K562 (cell line): ENCODE measurements at regions not wholly inside any gene's neighbourhood (a gene's known extent, or its start where the extent isn't known, plus 50 kb on each side); places are given as distances from the start of the nearest gene placed in this dataset.

Experiments
- ATAC-seq: fragments of 200-7000 bp; cut with Tn5 transposase; 3 replicates; pipeline ENCODE4 v1.9.1; 2020; ENCODE audit warnings: moderate library complexity
- BruUV-seq: library from RNA; stranded (reverse); fragments of 400-500 nt; replicated peaks from 2 replicates; lab custom pipeline; 2021; lab: Mats Ljungman, UMichigan
- CTCF ChIA-PET: fragments of 300-600 bp; formaldehyde crosslinking; extraction: SDS; loops from one replicate; lab custom pipeline; 2021; ENCODE audit warnings: low intra/inter-chr PET ratio; lab: Yijun Ruan, JAX
- POLR2A ChIA-PET: fragments of 300-600, 350-650 bp; sonication (Branson Sonifier 250); formaldehyde crosslinking; extraction: SDS; loops from one replicate; lab custom pipeline; 2021; ENCODE audit warnings: antibody characterized with exemption, inconsistent platforms; lab: Yijun Ruan, JAX
- DNase-seq, 4 experiments: peaks; one replicate each; pipeline versions ENCODE4 v3.0.0 to v3.0.0-alpha.2; 2011 to 2018; ENCODE audit warnings: low spot score in 3 of 4, mixed read lengths in 3 of 4; ENCODE audit errors: extremely low read depth in 1 of 4
- FAIRE-seq: peaks from 2 replicates; lab custom pipeline; 2011; peaks lifted over from hg19 to GRCh38; lab: Jason Lieb, UNC
- H2AFZ ChIP-seq: 2 replicates; pipeline ENCODE4 v1.6.0; 2011; ENCODE audit warnings: low read depth, low read length, control low read depth, inconsistent platforms
- H3K27ac ChIP-seq: fragments of 200-600 bp; 3 replicates; pipeline ENCODE4 v1.8.0; 2011; ENCODE audit warnings: low read depth, mild to moderate bottlenecking, control low read depth, inconsistent platforms, low read length, moderate library complexity, mixed read lengths; ENCODE audit errors: extremely low read depth
- H3K27me3 ChIP-seq, 2 experiments: fragments of 300-600 bp in 1 of 2; 2 replicates in 1 of 2; 3 replicates in 1 of 2; pipeline versions ENCODE4 v1.6.0 to v1.8.0; 2011; ENCODE audit warnings: inconsistent platforms in 2 of 2, low read length in 2 of 2, mild to moderate bottlenecking in 1 of 2, mixed read lengths in 1 of 2, moderate library complexity in 1 of 2; ENCODE audit not compliant: control insufficient read depth in 2 of 2, insufficient read depth in 2 of 2
- H3K36me3 ChIP-seq: fragments of 300-600 bp; 3 replicates; pipeline ENCODE4 v1.8.0; 2011; ENCODE audit warnings: mild to moderate bottlenecking, low read length, inconsistent platforms; ENCODE audit not compliant: control insufficient read depth, insufficient read depth
- H3K4me1 ChIP-seq, 2 experiments: fragments of 200-600 bp in 1 of 2; replicated peaks in 1 of 2; 2 replicates in 1 of 2; 3 replicates in 1 of 2; pipeline versions ENCODE4 v1.5.1 to v1.8.0; 2011; ENCODE audit warnings: inconsistent platforms in 2 of 2, low read length in 2 of 2, mild to moderate bottlenecking in 1 of 2, mixed read lengths in 1 of 2, moderate library complexity in 1 of 2; ENCODE audit not compliant: control insufficient read depth in 2 of 2, insufficient read depth in 2 of 2
- H3K4me2 ChIP-seq: 2 replicates; pipeline ENCODE4 v1.6.1; 2011; ENCODE audit warnings: low read length, control low read depth, inconsistent platforms, mixed read lengths; ENCODE audit not compliant: insufficient read depth
- H3K4me3 ChIP-seq: fragments of 200-600 bp; sonication (generic), shearing (Covaris generic); 2 replicates; pipeline ENCODE4 v1.5.1; 2016; ENCODE audit warnings: control low read depth, inconsistent platforms
- H3K79me2 ChIP-seq: fragments of 200-600 bp; 3 replicates; pipeline ENCODE4 v1.8.0; 2011; ENCODE audit warnings: low read length, inconsistent platforms; ENCODE audit not compliant: control insufficient read depth, insufficient read depth
- H3K9ac ChIP-seq, 2 experiments: 2 replicates each; pipeline versions ENCODE4 v1.6.0 to v1.6.1; 2011; ENCODE audit warnings: low read depth in 2 of 2, low read length in 2 of 2, control low read depth in 1 of 2, inconsistent platforms in 1 of 2, mild to moderate bottlenecking in 1 of 2, mixed read lengths in 1 of 2; ENCODE audit not compliant: insufficient read depth in 1 of 2
- H3K9me1 ChIP-seq: one replicate; pipeline ENCODE4 v1.6.0; 2011; ENCODE audit warnings: inconsistent platforms, mild to moderate bottlenecking, low read length, moderate library complexity; ENCODE audit not compliant: control insufficient read depth, insufficient read depth
- H3K9me3 ChIP-seq: replicated peaks from 2 replicates; pipeline ENCODE4 v1.5.1; 2011; ENCODE audit warnings: low read depth, low read length, inconsistent platforms; ENCODE audit not compliant: control insufficient read depth, insufficient read depth
- H4K20me1 ChIP-seq: replicated peaks from 2 replicates; pipeline ENCODE4 v1.6.1; 2011; ENCODE audit warnings: low read length, inconsistent platforms, mixed read lengths; ENCODE audit not compliant: control insufficient read depth, insufficient read depth
- AFF1 ChIP-seq, 2 experiments: fragments of 450-650 bp; IDR thresholded peaks; 2 replicates each; pipeline ENCODE4 v1.6.1; 2018; ENCODE audit warnings: mild to moderate bottlenecking in 2 of 2, low read depth in 1 of 2; ENCODE audit not compliant: partially characterized antibody in 2 of 2
- ARHGAP35 ChIP-seq: fragments of 450-650 bp; IDR thresholded peaks from 2 replicates; pipeline ENCODE4 v1.6.1; 2018; ENCODE audit not compliant: partially characterized antibody
- CSDE1 ChIP-seq, 2 experiments: fragments of 450-650 bp; IDR thresholded peaks; 2 replicates each; pipeline ENCODE4 v1.6.1; 2016; ENCODE audit warnings: mild to moderate bottlenecking in 1 of 2
- HDAC6 ChIP-seq: IDR thresholded peaks from 2 replicates; pipeline ENCODE4 v1.6.1; 2012; ENCODE audit warnings: low read depth, mild to moderate bottlenecking, control low read depth, inconsistent platforms, low read length, moderate library complexity
- MAFF ChIP-seq: IDR thresholded peaks from 2 replicates; pipeline ENCODE4 v1.6.1; 2012; ENCODE audit warnings: low read length, improper control_type of control experiment
- ZNF146 ChIP-seq: IDR thresholded peaks from one replicate; pipeline ENCODE4 v1.6.1; 2018; ENCODE audit warnings: missing compliant biosample characterization; ENCODE audit not compliant: unreplicated experiment
- ZNF668 ChIP-seq: fragments of 250-450 bp; sonication (Bioruptor Pico); IDR thresholded peaks from 2 replicates; pipeline ENCODE4 v1.8.0; 2022; ENCODE audit warnings: mild to moderate bottlenecking, inconsistent platforms
- ZNF695 ChIP-seq: fragments of 450-650 bp; formaldehyde crosslinking; IDR thresholded peaks from 2 replicates; pipeline ENCODE4 v1.4.0; 2020; ENCODE audit warnings: mild to moderate bottlenecking, moderate library complexity
- WGBS: fragments of 100-300 bp; shearing (Covaris generic); methylation state at CpG from one replicate; pipeline ENCODE4 v1.1.6; 2016; ENCODE audit warnings: low coverage, mixed read lengths; ENCODE audit not compliant: insufficient coverage; ENCODE audit errors: missing lambda C conversion rate; 5-methylcytosine and 5-hydroxymethylcytosine counted together
- in situ Hi-C: fragments of 300-500 bp; cut with MboI; formaldehyde crosslinking; loops from 4 replicates; pipeline ENCODE4 v1.15.0; 2018; ENCODE audit warnings: inconsistent platforms, mixed read lengths
- intact Hi-C: fragments of 100-400 bp; cut with micrococcal nuclease; formaldehyde crosslinking; loops from 2 replicates; pipeline ENCODE4 v1.14.2; 2022
- TF ChIP-seq, protein P1 (sequence below): fragments of 450-650 bp; IDR thresholded peaks from 2 replicates; pipeline ENCODE4 v1.6.1; 2016; ENCODE audit warnings: missing biosample characterization, missing genetic modification characterization
- TF ChIP-seq, protein P2 (sequence below): fragments of 250-450 bp; sonication (Bioruptor Pico); IDR thresholded peaks from 2 replicates; pipeline ENCODE4 v1.4.0; 2020; ENCODE audit warnings: mild to moderate bottlenecking, moderate library complexity

DNA sequence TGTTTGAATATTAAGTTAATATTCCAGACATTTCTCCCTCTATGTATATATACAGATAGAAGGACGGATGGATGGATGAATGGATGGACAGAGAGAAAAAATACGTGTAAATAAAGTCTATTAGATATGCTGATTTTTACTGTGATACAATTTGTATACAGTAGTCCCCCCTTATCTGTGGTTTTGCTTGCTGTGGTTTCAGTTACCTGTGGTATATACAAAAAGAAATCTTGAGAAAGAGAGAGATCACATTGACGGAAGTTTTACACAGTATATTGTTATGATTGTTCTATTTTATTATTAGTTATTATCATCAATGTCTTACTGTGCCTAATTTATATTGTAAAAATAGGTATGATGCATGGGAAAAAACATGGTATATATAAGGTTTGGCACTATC, 290.2 kb downstream of the UTRN start:
- ChIA-PET POLR2A (no interaction called here), CTCF (no interaction called here)
- no peak overlapping the region for H3K4me3 ChIP-seq
- H3K27ac ChIP-seq: no peak overlapping the region
- H4K20me1 ChIP-seq: no peaks in the 10 kb centered on the region
- no peak for ATAC-seq
- no peaks in the 10 kb centered on the region for H3K79me2 ChIP-seq
- H3K4me2 ChIP-seq: no peak overlapping the region
- H3K9ac ChIP-seq: no peak overlapping the region
- 56% methylated on average over 3 of the region's 3 CpGs for WGBS
- TF ChIP-seq, protein P1, sequence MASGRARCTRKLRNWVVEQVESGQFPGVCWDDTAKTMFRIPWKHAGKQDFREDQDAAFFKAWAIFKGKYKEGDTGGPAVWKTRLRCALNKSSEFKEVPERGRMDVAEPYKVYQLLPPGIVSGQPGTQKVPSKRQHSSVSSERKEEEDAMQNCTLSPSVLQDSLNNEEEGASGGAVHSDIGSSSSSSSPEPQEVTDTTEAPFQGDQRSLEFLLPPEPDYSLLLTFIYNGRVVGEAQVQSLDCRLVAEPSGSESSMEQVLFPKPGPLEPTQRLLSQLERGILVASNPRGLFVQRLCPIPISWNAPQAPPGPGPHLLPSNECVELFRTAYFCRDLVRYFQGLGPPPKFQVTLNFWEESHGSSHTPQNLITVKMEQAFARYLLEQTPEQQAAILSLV (tag): no peak
- TF ChIP-seq ZNF668: no peak
- no peak for TF ChIP-seq ZNF146
- TF ChIP-seq, protein P2, sequence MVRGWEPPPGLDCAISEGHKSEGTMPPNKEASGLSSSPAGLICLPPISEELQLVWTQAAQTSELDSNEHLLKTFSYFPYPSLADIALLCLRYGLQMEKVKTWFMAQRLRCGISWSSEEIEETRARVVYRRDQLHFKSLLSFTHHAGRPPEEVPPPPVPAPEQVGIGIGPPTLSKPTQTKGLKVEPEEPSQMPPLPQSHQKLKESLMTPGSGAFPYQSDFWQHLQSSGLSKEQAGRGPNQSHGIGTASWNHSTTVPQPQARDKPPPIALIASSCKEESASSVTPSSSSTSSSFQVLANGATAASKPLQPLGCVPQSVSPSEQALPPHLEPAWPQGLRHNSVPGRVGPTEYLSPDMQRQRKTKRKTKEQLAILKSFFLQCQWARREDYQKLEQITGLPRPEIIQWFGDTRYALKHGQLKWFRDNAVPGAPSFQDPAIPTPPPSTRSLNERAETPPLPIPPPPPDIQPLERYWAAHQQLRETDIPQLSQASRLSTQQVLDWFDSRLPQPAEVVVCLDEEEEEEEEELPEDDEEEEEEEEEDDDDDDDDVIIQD: no peak
- no peak for TF ChIP-seq MAFF
- no peak for TF ChIP-seq HDAC6
- no peak for TF ChIP-seq AFF1 (IDR thresholded peaks at IDR 0.05; ENCODE audit: low read depth in 1 of 2, partially characterized antibody in 2 of 2)
- no peak for TF ChIP-seq ARHGAP35
- no peak for TF ChIP-seq CSDE1 (IDR thresholded peaks at IDR 0.05)
- TF ChIP-seq ZNF695 (CRISPR knock-in tag): no peak
- in situ Hi-C loops (loop anchor here (25.0 kb wide), 1 partner anchor 1062 kb away; no protein-coding TSS in a partner anchor), intact Hi-C loops (no loop called here)
- H3K27me3 ChIP-seq: no peaks in the 10 kb centered on the region
- no peak for FAIRE-seq
- no peaks in the 10 kb centered on the region for H3K36me3 ChIP-seq
- H3K9me3 ChIP-seq: no peaks in the 10 kb centered on the region
- H3K4me1 ChIP-seq: no peaks in the 10 kb centered on the region
- no peak overlapping the region for H2AFZ ChIP-seq
- no peaks in the 10 kb centered on the region for H3K9me1 ChIP-seq
- no peak for DNase-seq
- no TSS peak for BruUV-seq
